Effector CD4-positive, alpha-beta T cell (primary cell): ENCODE measurements at regions not wholly inside any gene's neighbourhood (a gene's known extent, or its start where the extent isn't known, plus 50 kb on each side); places are given as distances from the start of the nearest gene placed in this dataset.
"Not testable (repeated sequence)": the region's sequence is repeated elsewhere in the genome, so short reads cannot be mapped to it uniquely, and the experiment has no call there.

Source experiments
- DNase-seq: peaks from one replicate; pipeline ENCODE4 v3.0.0-alpha.2; 2020

DNA sequence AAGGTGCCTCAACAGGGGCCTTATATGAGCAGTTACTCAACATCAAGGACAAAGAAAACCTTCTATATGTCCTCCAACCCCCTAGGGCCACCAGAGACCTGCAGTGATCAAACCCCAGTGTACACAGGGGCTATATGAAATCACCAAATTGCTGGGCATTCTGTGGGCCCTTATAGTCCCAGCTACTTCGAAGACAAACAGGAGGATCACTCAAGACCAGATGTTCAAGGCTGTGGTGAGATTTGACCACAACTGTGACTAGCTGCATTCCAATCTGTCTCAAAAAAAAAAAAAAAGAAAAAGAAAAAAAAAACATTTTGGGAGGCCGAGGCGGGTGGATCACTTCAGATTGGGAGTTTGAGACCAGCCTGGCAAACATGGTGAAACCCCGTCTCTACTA, 51.0 kb upstream of the PRB2 start:
- no peak for DNase-seq

DNA sequence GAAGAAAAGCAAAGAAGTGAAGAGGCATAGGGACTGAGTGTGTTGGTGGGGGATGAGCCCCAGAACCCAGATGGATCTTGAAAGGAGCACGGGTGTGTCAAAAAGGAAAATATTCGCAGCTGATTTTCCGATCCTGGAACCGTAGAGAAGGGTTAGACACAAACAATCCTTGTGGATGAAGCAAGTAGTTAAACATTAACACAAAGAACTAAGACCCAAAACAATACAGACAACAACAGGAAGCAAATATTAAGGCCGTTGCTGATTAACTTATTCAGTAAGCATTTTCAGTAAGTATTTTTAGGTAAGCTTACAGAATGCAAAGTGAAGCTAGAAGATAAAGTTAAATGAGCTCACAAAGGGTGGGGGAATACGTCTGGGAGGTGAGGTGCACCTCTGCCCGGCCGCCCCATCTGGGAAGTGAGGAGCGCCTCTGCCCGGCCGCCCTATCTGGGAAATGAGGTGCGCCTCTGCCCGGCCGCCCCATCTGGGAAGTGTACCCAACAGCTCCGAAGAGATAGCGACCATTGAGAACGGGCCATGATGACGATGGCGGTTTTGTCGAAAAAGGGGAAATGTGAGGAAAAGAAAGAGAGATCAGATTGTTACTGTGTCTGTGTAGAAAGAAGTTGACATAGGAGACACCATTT, 62.8 kb upstream of the PRB2 start:
- no peak for DNase-seq

GRCh38 chr12:11460343-11461023, 65.1 kb upstream of the PRB2 start:
- no peak for DNase-seq

GRCh38 chr12:11461433-11461832, 66.1 kb upstream of the PRB2 start:
- DNase-seq: no peak

- no peak for DNase-seq
Measured at GRCh38 chr12:11477110-11477509, 81.7 kb upstream of the PRB2 start.

DNA sequence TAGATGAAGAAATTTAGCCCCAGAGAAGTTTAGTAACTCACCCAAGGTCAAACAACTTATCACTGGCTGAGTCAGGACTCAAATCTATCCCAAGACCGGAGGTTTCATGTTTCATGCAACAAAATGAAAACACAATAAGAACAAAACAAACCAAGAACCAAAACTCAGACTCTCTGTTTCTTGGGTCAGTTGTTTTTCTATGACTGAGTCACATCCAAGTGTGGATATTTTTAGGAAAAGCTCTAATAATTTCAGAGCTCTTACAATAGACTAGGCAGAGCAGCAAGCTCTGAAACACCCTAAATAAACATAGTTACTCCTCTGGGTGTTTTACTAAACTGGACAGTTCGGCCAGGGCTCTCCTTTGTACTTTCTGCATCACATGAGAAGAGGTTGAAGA, 87.6 kb upstream of the PRB2 start:
- DNase-seq: no peak

GRCh38 chr12:11486623-11487444, 91.5 kb upstream of the PRB2 start:
- peak; percentile 75 for DNase-seq

DNA sequence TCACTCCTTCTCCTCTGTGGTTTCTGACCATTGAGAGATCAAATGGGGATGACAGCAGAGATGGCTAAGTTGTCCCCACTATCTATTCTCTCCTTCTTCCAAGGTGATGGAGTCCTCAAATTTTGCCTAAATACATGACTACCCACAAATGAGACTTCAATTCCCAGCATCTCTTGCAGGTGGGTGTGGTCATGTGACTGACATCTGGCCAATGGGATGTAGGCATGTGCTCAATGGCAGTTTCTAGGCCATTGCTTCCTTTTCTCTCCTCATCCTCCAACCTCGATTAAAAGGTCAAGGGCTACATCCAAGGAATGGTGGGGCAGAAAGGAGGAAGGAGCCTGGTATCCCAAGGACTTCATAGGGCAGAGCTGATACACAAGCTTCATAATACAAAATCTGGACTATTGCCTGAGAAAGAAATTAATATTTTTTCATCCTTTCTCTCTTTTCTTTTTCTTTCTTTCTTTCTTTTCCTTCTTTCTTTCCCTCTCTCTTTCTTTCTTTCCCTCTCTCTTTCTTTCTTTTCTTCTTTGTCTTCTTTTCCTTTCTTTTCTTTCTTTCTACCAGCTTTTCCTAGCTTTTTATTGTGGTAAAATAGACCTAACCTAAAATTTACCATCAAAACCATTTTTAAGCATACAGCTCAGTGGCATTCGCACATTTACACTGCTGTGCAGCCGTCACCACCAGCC, 100.9 kb upstream of the PRB2 start:
- DNase-seq: no peak

GRCh38 chr12:11497438-11497837, 102.1 kb upstream of the PRB2 start:
- no peak for DNase-seq

- no peak for DNase-seq
Measured at GRCh38 chr12:11497995-11498394, 102.6 kb upstream of the PRB2 start.

- not testable (repeated sequence) for DNase-seq
Measured at GRCh38 chr12:11498574-11498973, 103.2 kb upstream of the PRB2 start.

GRCh38 chr12:11499806-11500187, 104.4 kb upstream of the PRB2 start:
- DNase-seq: no peak

DNA sequence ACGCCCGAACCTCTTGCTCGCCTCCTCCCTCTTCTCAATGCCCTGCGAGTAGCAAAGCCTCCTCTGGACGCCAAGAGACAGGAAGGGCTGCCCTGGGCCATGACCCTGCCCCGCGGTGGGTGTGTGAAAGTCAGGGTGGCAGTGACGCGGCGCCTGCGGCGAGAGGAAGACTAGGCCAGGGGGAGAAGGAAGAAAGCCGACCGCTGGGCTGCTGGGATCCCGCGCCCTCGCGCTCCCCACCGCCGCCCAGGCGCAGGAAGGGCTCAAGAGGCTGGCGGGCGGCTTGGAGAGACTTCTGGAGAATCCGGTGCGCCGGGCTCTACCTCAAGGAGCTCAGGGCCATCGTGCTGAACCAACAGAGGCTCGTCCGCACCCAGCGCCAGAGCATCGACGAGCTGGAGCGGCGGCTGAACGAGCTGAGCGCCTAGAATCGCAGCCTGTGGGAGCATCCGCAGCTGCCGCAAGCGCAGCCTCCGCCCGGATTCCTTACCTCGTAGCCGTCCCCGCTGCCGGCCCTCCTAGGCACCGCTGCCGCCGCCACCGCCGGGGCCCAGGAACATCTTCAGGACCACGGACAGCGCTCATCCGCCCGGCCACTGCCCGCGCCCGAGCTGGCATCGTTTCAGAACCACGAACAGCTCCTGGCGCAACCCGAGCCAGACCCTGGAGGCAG, 105.0 kb upstream of the PRB2 start:
- peak; percentile 72 for DNase-seq

GRCh38 chr12:11500861-11501230, 105.5 kb upstream of the PRB2 start:
- no peak for DNase-seq

- no peak for DNase-seq
Measured at GRCh38 chr12:11508699-11509098, 113.3 kb upstream of the PRB2 start.

DNA sequence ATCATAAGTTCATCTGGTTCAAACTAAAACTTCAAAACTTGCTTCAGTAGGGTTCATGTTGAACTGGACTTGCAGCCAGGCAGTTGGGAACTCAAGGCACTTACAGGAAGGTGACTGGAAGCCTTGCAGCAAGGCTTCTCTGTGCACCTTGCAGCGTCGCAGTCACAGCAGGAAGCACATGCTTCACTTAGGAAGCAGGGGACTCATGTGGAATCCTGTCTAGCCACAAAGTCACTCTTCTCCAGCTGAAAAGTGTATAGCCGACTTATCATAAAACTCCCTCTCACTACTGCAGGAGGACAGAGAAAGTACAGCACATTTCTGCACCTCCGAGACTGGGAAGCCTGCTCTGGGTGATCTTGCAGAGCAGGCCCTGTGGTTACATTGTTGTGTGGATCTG, 114.0 kb upstream of the PRB2 start:
- DNase-seq: no peak

DNA sequence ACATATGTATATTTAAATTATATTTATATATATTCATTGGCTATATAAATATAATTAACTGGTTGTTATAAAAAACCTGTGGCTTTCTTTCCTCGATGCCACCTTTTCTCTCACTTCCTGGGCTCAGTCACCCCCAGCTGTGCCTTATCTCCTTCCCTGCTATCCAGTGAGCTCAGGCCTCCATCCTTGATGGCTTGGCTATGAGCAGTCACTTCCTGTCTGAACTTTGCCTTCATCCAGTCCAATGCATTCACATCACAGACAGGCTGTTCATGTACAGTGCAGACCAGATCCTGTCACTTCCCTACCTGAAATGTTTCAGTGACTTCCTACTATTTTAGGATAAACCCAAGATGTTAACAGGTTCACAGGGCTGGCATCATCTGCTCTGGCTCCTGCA, 115.3 kb upstream of the PRB2 start:
- DNase-seq: no peak

GRCh38 chr12:11513288-11513687, 117.9 kb upstream of the PRB2 start:
- DNase-seq: no peak

GRCh38 chr12:11517080-11517479, 121.7 kb upstream of the PRB2 start:
- no peak for DNase-seq

DNA sequence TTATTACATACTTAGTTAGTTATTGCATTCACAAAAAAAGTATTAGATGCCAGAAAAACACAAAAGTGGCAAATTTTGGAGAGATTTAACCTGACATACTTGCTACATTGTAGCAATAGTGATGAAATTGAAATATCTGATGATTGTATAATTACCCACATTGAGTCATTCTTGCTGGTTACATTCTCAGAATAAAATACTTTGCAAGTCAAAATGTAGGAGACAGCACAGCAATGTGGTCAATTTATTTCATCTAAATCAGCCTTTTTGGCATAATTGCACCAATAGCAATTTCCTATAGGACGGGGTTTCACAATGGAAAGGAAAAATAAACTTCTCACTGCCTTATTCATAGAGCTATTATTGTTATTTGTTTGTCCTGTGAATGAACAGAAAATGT, 125.0 kb upstream of the ETV6 start:
- no peak for DNase-seq

DNA sequence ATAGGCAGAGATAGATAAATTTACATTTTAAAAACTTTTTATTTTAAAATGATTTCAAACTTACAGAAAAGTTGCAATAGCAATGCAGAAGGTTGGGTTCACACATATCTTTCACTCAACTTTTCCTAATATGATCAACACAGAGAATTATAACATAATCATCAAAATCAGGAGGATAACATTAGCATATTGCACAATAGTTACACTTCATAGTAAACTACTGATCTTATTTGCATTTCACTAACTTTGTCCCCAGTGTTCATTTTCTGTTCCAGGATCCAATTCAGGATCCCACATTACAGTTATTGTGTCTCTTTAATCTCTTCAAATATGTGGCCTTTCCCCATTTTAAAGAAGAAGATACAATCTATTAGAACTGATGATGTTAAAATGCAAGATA, 115.4 kb upstream of the ETV6 start:
- no peak for DNase-seq

- DNase-seq: no peak
Measured at GRCh38 chr12:11535127-11535526, 114.3 kb upstream of the ETV6 start.

DNA sequence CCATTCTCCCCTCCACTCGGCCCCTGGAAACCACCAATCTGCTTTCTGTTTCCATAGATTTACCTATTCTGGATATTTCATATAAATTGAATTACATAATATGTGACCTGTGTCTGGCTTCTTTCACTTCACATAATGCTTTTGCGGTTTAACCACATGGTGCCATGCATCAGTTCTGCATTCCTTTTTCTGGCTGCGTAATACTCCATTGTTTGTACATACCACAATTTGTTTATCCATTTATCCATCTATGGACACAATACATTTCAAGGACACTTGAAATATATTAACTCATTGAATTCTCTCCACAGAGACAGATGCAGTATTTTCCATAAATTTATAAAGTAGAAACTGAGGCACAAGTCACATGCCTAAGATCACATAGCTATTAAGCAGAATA, 110.3 kb upstream of the ETV6 start:
- DNase-seq: no peak
